ENCODE measurements at regions not wholly inside any gene's neighbourhood (a gene's known extent, or its start where the extent isn't known, plus 50 kb on each side); places are given as distances from the start of the nearest gene placed in this dataset.

DNA sequence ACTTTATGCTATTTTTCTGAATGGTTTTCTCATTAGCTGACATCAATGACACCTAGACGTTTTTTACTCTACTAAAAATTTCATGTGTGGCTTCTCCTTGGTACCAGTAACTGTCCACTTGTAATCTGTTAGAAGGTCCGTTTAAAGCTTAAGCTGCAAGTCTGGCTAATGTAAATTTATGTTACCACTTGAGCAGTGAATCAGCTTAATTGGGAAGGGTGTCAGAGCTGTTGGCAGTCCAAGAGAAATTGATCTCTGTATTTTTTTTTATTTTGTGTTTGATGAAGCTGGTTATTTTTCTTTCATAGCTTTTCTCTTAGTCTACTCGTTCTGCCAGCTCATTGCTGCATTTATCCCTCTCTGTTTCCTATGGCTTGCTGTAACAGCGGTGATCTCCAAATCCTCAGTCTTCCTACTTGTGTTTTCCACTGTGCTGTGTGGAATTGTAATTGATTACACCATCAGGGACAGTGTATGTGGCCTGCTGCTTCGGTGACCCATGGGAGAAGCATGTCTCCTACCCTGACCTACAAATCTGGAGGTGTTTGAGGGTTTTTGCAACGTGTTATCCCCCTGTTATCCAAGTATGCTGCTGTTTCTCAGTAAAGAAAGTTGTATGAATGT, 724.2 kb upstream of the REG3G start:
- H3K27me3 Mint-ChIP-seq: no peaks in the 10 kb centered on the region
- no peaks in the 10 kb centered on the region for H3K4me1 Mint-ChIP-seq
- no peaks in the 10 kb centered on the region for H3K36me3 Mint-ChIP-seq
- peaks cover 11% of the 10 kb centered on the region for H3K9me3 Mint-ChIP-seq
- no peak overlapping the region for H3K4me3 Mint-ChIP-seq
- H3K27ac Mint-ChIP-seq: no peak overlapping the region

GRCh38 chr2:78304678-78305077, 720.8 kb upstream of the REG3G start:
- H3K4me3 Mint-ChIP-seq: no peak overlapping the region
- H3K36me3 Mint-ChIP-seq: no peaks in the 10 kb centered on the region
- H3K4me1 Mint-ChIP-seq: no peaks in the 10 kb centered on the region
- no peak overlapping the region for H3K27ac Mint-ChIP-seq
- no peaks in the 10 kb centered on the region for H3K27me3 Mint-ChIP-seq
- H3K9me3 Mint-ChIP-seq: peaks cover 6% of the 10 kb centered on the region

- H3K4me3 Mint-ChIP-seq: no peak overlapping the region
- peaks cover 11% of the 10 kb centered on the region for H3K9me3 Mint-ChIP-seq
- no peaks in the 10 kb centered on the region for H3K4me1 Mint-ChIP-seq
- H3K27me3 Mint-ChIP-seq: no peaks in the 10 kb centered on the region
- H3K36me3 Mint-ChIP-seq: no peaks in the 10 kb centered on the region
- no peak overlapping the region for H3K27ac Mint-ChIP-seq
Measured at GRCh38 chr2:78309460-78309859, 716.0 kb upstream of the REG3G start.

DNA sequence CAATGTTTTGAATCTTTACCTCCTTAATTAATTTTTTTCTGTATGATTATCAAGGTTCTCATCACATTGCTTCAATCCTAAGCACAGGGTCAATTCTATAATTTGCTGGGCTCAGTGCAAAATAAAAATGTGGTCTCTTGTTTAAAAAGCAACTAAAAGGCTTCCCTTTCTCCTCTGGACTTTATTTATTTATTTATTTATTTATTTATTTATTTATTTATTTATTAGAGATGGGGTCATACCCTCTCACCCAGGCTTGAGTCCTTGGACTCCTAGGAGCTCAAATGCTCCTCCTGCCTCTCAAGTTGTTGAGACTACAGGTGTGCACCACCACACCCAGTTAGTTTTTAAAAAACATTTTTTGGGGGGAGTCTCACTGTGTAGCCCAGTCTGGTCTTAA, 710.1 kb upstream of the REG3G start:
- Mint-ChIP-seq H3K4me3 (no peak overlapping the region), H3K27ac (no peak overlapping the region), H3K9me3 (peaks cover 5% of the 10 kb centered on the region), H3K36me3 (no peaks in the 10 kb centered on the region), H3K4me1 (no peaks in the 10 kb centered on the region), H3K27me3 (no peaks in the 10 kb centered on the region)

DNA sequence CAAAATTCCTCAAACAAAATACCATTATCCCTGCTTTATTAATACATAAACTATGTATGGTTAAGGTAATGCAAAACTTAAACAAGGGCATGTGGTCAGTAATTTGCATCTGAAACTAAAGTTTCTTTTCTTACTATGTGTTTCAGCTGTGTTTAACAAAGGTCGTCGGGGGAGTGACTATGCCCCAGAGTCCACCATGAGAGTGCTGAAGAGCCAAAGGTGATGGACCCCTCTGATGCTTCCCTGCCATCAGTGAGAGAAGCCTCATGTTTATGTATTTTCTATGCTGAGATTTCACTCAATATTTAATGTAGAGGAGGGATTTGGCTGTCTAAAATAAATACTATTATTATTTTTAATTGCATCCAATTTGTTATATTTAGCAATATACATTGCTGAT, 707.2 kb upstream of the REG3G start:
- H3K27me3 Mint-ChIP-seq: no peaks in the 10 kb centered on the region
- H3K9me3 Mint-ChIP-seq: no peaks in the 10 kb centered on the region
- H3K4me3 Mint-ChIP-seq: no peak overlapping the region

GRCh38 chr2:78330193-78330592, 695.3 kb upstream of the REG3G start:
- H3K4me3 Mint-ChIP-seq: no peak overlapping the region
- no peaks in the 10 kb centered on the region for H3K36me3 Mint-ChIP-seq
- no peaks in the 10 kb centered on the region for H3K9me3 Mint-ChIP-seq
- no peak overlapping the region for H3K27ac Mint-ChIP-seq
- no peaks in the 10 kb centered on the region for H3K4me1 Mint-ChIP-seq
- H3K27me3 Mint-ChIP-seq: no peaks in the 10 kb centered on the region

More for the DNA sequence above, 707.2 kb upstream of the REG3G start:
- Mint-ChIP-seq H3K27ac (no peak overlapping the region), H3K36me3 (no peaks in the 10 kb centered on the region), H3K4me1 (no peaks in the 10 kb centered on the region)

- Mint-ChIP-seq H3K27ac (no peak overlapping the region), H3K27me3 (no peaks in the 10 kb centered on the region), H3K9me3 (peaks cover 9% of the 10 kb centered on the region), H3K36me3 (no peaks in the 10 kb centered on the region), H3K4me1 (no peaks in the 10 kb centered on the region), H3K4me3 (no peak overlapping the region)
Measured at GRCh38 chr2:78351208-78351607, 674.3 kb upstream of the REG3G start.

GRCh38 chr2:78353168-78353567, 672.3 kb upstream of the REG3G start:
- no peaks in the 10 kb centered on the region for H3K4me1 Mint-ChIP-seq
- no peak overlapping the region for H3K4me3 Mint-ChIP-seq
- H3K36me3 Mint-ChIP-seq: no peaks in the 10 kb centered on the region
- H3K9me3 Mint-ChIP-seq: peaks cover 17% of the 10 kb centered on the region
- no peak overlapping the region for H3K27ac Mint-ChIP-seq
- H3K27me3 Mint-ChIP-seq: no peaks in the 10 kb centered on the region

DNA sequence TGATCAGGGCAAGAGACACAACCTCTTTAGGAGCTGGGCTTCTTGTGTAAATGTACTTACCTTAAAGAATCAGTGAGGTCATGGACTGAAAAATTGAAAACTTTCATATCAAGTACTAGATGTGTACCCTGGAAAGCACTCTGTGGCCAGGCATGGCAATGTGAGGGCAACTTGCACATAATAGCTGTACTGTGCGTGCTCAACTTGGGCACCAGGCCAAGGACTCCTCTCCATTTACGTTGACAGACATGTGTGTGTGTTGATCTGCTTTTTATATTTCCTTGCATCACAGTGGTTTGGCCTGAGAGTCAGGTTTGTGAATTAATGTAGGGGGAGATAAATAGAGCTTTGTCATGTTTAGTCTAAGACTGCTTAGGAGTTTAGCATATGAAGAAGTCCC, 669.5 kb upstream of the REG3G start:
- no peak overlapping the region for H3K4me3 Mint-ChIP-seq
- peaks cover 17% of the 10 kb centered on the region for H3K9me3 Mint-ChIP-seq
- H3K27me3 Mint-ChIP-seq: no peaks in the 10 kb centered on the region
- H3K36me3 Mint-ChIP-seq: no peaks in the 10 kb centered on the region
- no peak overlapping the region for H3K27ac Mint-ChIP-seq
- no peaks in the 10 kb centered on the region for H3K4me1 Mint-ChIP-seq

DNA sequence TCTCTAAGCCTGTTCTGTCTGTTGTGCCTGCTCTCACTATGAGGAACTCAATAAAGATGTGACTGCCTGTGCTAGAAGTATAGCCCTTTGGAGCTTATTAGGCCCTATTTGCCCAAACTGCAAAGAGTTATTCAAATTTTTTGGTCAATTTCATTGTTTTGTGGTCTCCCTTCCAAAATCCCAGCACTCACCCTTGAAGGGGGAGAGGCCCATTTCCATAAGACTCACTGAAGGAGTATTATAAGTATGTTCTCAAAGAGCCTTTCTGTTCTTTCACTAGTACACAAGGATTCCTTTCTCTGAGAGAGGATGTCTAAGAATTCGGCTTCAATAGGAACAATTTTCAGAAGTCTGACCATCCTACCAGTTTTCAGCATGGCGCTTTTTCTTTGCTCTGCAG, 641.9 kb upstream of the REG3G start:
- no peaks in the 10 kb centered on the region for H3K4me1 Mint-ChIP-seq
- peaks cover 5% of the 10 kb centered on the region for H3K9me3 Mint-ChIP-seq
- no peaks in the 10 kb centered on the region for H3K27me3 Mint-ChIP-seq
- H3K4me3 Mint-ChIP-seq: no peak overlapping the region
- no peak overlapping the region for H3K27ac Mint-ChIP-seq
- H3K36me3 Mint-ChIP-seq: no peaks in the 10 kb centered on the region

DNA sequence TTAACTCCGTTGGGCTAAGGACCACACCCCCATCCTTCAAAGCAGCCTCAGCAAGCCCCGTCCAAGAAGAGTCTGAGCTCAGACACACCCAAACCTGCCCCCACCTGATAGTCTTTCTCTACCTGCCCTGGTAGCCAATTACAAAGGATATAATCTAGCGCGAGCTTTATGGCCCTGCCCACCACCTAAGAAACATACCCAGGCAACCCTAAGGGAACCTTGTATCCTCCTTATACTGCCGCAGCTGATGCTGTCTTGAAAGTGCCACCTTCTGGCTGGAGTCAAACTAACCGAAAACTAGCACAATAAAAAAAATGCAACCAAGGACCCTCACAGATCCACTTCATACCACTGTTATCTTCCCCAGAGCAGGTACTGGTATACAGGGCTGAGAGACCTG, 628.3 kb upstream of the REG3G start:
- Mint-ChIP-seq H3K4me3 (no peak overlapping the region), H3K4me1 (no peaks in the 10 kb centered on the region), H3K27me3 (no peaks in the 10 kb centered on the region), H3K36me3 (no peaks in the 10 kb centered on the region), H3K27ac (no peak overlapping the region), H3K9me3 (peaks cover 17% of the 10 kb centered on the region)

- H3K27ac Mint-ChIP-seq: no peak overlapping the region
- H3K27me3 Mint-ChIP-seq: no peaks in the 10 kb centered on the region
- H3K4me3 Mint-ChIP-seq: no peak overlapping the region
- no peaks in the 10 kb centered on the region for H3K4me1 Mint-ChIP-seq
- peaks cover 9% of the 10 kb centered on the region for H3K9me3 Mint-ChIP-seq
- no peaks in the 10 kb centered on the region for H3K36me3 Mint-ChIP-seq
Measured at GRCh38 chr2:78407960-78408794, 617.3 kb upstream of the REG3G start.

- no peak overlapping the region for H3K4me3 Mint-ChIP-seq
- H3K36me3 Mint-ChIP-seq: no peaks in the 10 kb centered on the region
- no peaks in the 10 kb centered on the region for H3K27me3 Mint-ChIP-seq
- no peak overlapping the region for H3K27ac Mint-ChIP-seq
- peaks cover 9% of the 10 kb centered on the region for H3K9me3 Mint-ChIP-seq
- H3K4me1 Mint-ChIP-seq: no peaks in the 10 kb centered on the region
Measured at GRCh38 chr2:78408795-78409118, 616.7 kb upstream of the REG3G start.

DNA sequence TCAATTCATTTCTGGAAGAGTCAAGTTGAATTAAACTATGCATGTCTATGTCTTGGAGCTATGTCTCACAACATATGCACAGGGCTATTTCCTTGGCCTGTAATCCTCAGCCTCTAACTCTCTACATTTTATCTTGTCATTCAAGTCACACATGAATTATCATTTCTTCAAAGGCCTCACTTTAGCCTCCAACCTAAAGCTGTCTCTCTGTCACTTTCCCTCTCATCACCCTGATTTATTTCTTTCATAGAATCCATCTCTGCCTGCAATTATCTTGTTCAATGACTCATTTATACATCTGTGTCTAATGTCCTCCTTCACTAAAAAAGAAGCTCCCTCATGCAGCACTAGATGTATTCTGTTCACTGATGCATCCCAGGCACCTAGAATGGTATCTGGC, 614.2 kb upstream of the REG3G start:
- Mint-ChIP-seq H3K36me3 (no peaks in the 10 kb centered on the region), H3K9me3 (peaks cover 14% of the 10 kb centered on the region), H3K4me3 (no peak overlapping the region), H3K27ac (no peak overlapping the region), H3K4me1 (no peaks in the 10 kb centered on the region), H3K27me3 (no peaks in the 10 kb centered on the region)

GRCh38 chr2:78416625-78417300, 608.7 kb upstream of the REG3G start:
- peaks cover 8% of the 10 kb centered on the region for H3K9me3 Mint-ChIP-seq
- no peak overlapping the region for H3K27ac Mint-ChIP-seq
- no peaks in the 10 kb centered on the region for H3K36me3 Mint-ChIP-seq
- no peaks in the 10 kb centered on the region for H3K4me1 Mint-ChIP-seq
- H3K4me3 Mint-ChIP-seq: no peak overlapping the region
- H3K27me3 Mint-ChIP-seq: no peaks in the 10 kb centered on the region

- H3K27ac Mint-ChIP-seq: no peak overlapping the region
- H3K27me3 Mint-ChIP-seq: no peaks in the 10 kb centered on the region
- no peaks in the 10 kb centered on the region for H3K4me1 Mint-ChIP-seq
- H3K36me3 Mint-ChIP-seq: no peaks in the 10 kb centered on the region
- peaks cover 11% of the 10 kb centered on the region for H3K9me3 Mint-ChIP-seq
- no peak overlapping the region for H3K4me3 Mint-ChIP-seq
Measured at GRCh38 chr2:78417355-78417754, 608.1 kb upstream of the REG3G start.
